H9 (cell line): ENCODE measurements at regions not wholly inside any gene's neighbourhood (a gene's known extent, or its start where the extent isn't known, plus 50 kb on each side); places are given as distances from the start of the nearest gene placed in this dataset.

Experiments used
- DNase-seq: peaks from one replicate; pipeline ENCODE4 v3.0.0-alpha.2; 2017
- H2AFZ ChIP-seq: one replicate; pipeline ENCODE4 v1.6.1; 2013; ENCODE audit warnings: mild to moderate bottlenecking, low read length, control low read depth, moderate library complexity
- H2AK5ac ChIP-seq: 2 replicates; pipeline ENCODE4 v1.6.1; 2013; ENCODE audit warnings: low read length, control low read depth, mixed read lengths; ENCODE audit not compliant: insufficient read length
- H2BK120ac ChIP-seq: one replicate; pipeline ENCODE4 v1.6.1; 2013; ENCODE audit warnings: low read depth, mild to moderate bottlenecking, low read length, control low read depth, inconsistent platforms; ENCODE audit not compliant: poor library complexity, severe bottlenecking
- H2BK12ac ChIP-seq: 2 replicates; pipeline ENCODE4 v1.6.1; 2013; ENCODE audit warnings: low read length, control low read depth, mixed read lengths, low read depth; ENCODE audit not compliant: insufficient read length
- H2BK15ac ChIP-seq: 2 replicates; pipeline ENCODE4 v1.6.1; 2013; ENCODE audit warnings: low read depth, low read length, control low read depth
- H2BK20ac ChIP-seq: one replicate; pipeline ENCODE4 v1.6.1; 2013; ENCODE audit warnings: low read depth, mild to moderate bottlenecking, low read length, control low read depth, inconsistent platforms; ENCODE audit not compliant: poor library complexity, severe bottlenecking
- H2BK5ac ChIP-seq: 2 replicates; pipeline ENCODE4 v1.6.1; 2013; ENCODE audit warnings: low read length, control low read depth, mixed read lengths; ENCODE audit not compliant: insufficient read length
- H3K14ac ChIP-seq: 2 replicates; pipeline ENCODE4 v1.6.1; 2013; ENCODE audit warnings: low read length, control low read depth; ENCODE audit not compliant: insufficient read depth
- H3K18ac ChIP-seq: 2 replicates; pipeline ENCODE4 v1.6.1; 2013; ENCODE audit warnings: low read depth, mild to moderate bottlenecking, mixed read lengths, low read length, control low read depth; ENCODE audit not compliant: insufficient read length
- H3K23ac ChIP-seq: 2 replicates; pipeline ENCODE4 v1.6.1; 2013; ENCODE audit warnings: low read length, control low read depth, mixed read lengths, low read depth; ENCODE audit not compliant: insufficient read length
- H3K23me2 ChIP-seq: 2 replicates; pipeline ENCODE4 v1.6.1; 2013; ENCODE audit warnings: low read depth, mild to moderate bottlenecking, mixed read lengths, low read length, control low read depth; ENCODE audit not compliant: insufficient read length, poor library complexity, severe bottlenecking
- H3K27ac ChIP-seq: 2 replicates; pipeline ENCODE4 v1.5.1; 2013; ENCODE audit warnings: low read length, control low read depth, mixed read lengths, low read depth; ENCODE audit not compliant: insufficient read length
- H3K27me3 ChIP-seq: 2 replicates; pipeline ENCODE4 v1.6.1; 2013; ENCODE audit warnings: low read length, control low read depth, inconsistent platforms; ENCODE audit not compliant: insufficient read depth
- H3K4ac ChIP-seq: 2 replicates; pipeline ENCODE4 v1.6.1; 2013; ENCODE audit warnings: low read depth, mild to moderate bottlenecking, control low read depth, inconsistent platforms, low read length, moderate library complexity
- H3K4me1 ChIP-seq: 2 replicates; pipeline ENCODE4 v1.6.1; 2013; ENCODE audit warnings: low read length, control low read depth, inconsistent platforms; ENCODE audit not compliant: insufficient read depth
- H3K4me2 ChIP-seq: 2 replicates; pipeline ENCODE4 v1.6.1; 2013; ENCODE audit warnings: low read length, control low read depth, mixed read lengths; ENCODE audit not compliant: insufficient read length, insufficient read depth
- H3K56ac ChIP-seq: 2 replicates; pipeline ENCODE4 v1.6.1; 2013; ENCODE audit warnings: low read depth, mild to moderate bottlenecking, mixed read lengths, low read length, control low read depth; ENCODE audit not compliant: insufficient read length
- H3K79me1 ChIP-seq: 2 replicates; pipeline ENCODE4 v1.6.1; 2013; ENCODE audit warnings: low read depth, mild to moderate bottlenecking, moderate library complexity, low read length, control low read depth, inconsistent platforms; ENCODE audit not compliant: insufficient read depth, poor library complexity, severe bottlenecking
- H3K79me2 ChIP-seq: 2 replicates; pipeline ENCODE4 v1.6.1; 2013; ENCODE audit warnings: low read length, control low read depth, inconsistent platforms; ENCODE audit not compliant: insufficient read depth
- H3K9ac ChIP-seq: 2 replicates; pipeline ENCODE4 v1.6.1; 2013; ENCODE audit warnings: low read length, control low read depth, mixed read lengths; ENCODE audit not compliant: insufficient read length; ENCODE audit errors: extremely low read depth
- H3K9me3 ChIP-seq: one replicate; pipeline ENCODE4 v1.6.1; 2013; ENCODE audit warnings: low read depth, low read length, inconsistent platforms; ENCODE audit not compliant: control insufficient read depth
- H3T11ph ChIP-seq: one replicate; pipeline ENCODE4 v1.6.1; 2013; ENCODE audit warnings: mild to moderate bottlenecking, low read length, control low read depth, inconsistent platforms
- H4K20me1 ChIP-seq: one replicate; pipeline ENCODE4 v1.6.1; 2013; ENCODE audit not compliant: control insufficient read depth, insufficient read length, insufficient read depth
- H4K5ac ChIP-seq: 2 replicates; pipeline ENCODE4 v1.6.1; 2013; ENCODE audit warnings: low read depth, mild to moderate bottlenecking, mixed read lengths, low read length, control low read depth; ENCODE audit not compliant: insufficient read length
- H4K8ac ChIP-seq: replicated peaks from 2 replicates; pipeline ENCODE4 v1.6.1; 2013; ENCODE audit warnings: low read length, control low read depth, mixed read lengths, low read depth; ENCODE audit not compliant: insufficient read length
- H4K91ac ChIP-seq: 2 replicates; pipeline ENCODE4 v1.6.1; 2013; ENCODE audit warnings: low read depth, mild to moderate bottlenecking, moderate library complexity, mixed read lengths, low read length, control low read depth; ENCODE audit not compliant: insufficient read length
- H3K27ac Mint-ChIP-seq, 3 experiments: 2 replicates in 2 of 3; 3 replicates in 1 of 3; pipeline ENCODE4 v1.8.0; 2020 to 2021; ENCODE audit warnings: mixed read lengths in 3 of 3, mild to moderate bottlenecking in 1 of 3, moderate library complexity in 1 of 3
- H3K27me3 Mint-ChIP-seq: 2 replicates; pipeline ENCODE4 v1.8.0; 2021; ENCODE audit warnings: low read depth, mild to moderate bottlenecking, moderate library complexity, mixed read lengths
- H3K36me3 Mint-ChIP-seq, 3 experiments: 2 replicates in 2 of 3; 3 replicates in 1 of 3; pipeline ENCODE4 v1.8.0; 2020 to 2021; ENCODE audit warnings: low read depth in 3 of 3, mixed read lengths in 3 of 3; ENCODE audit not compliant: insufficient read depth in 1 of 3
- H3K4me1 Mint-ChIP-seq, 2 experiments: 2 replicates each; pipeline ENCODE4 v1.8.0; 2020; ENCODE audit warnings: mixed read lengths in 2 of 2
- H3K4me3 Mint-ChIP-seq, 2 experiments: 2 replicates in 1 of 2; 3 replicates in 1 of 2; pipeline ENCODE4 v1.8.0; 2020 to 2021; ENCODE audit warnings: mild to moderate bottlenecking in 2 of 2, mixed read lengths in 2 of 2, moderate library complexity in 1 of 2
- H3K9me3 Mint-ChIP-seq, 2 experiments: 2 replicates in 1 of 2; 3 replicates in 1 of 2; pipeline ENCODE4 v1.8.0; 2020; ENCODE audit warnings: mild to moderate bottlenecking in 2 of 2, mixed read lengths in 2 of 2, moderate library complexity in 1 of 2
- WGBS: extraction: QIAGEN DNeasy Blood & Tissue Kit; methylation state at CpG from one replicate; pipeline ENCODE4 v1.1.7; 2013; ENCODE audit warnings: missing lambda C conversion rate, low lambda C conversion rate, mixed read lengths; ENCODE audit not compliant: insufficient read length; ENCODE audit errors: extremely low coverage; 5-methylcytosine and 5-hydroxymethylcytosine counted together
- TF ChIP-seq, protein P1 (sequence below): fragments of 200-600 bp; sonication (generic); conservative IDR thresholded peaks from 3 replicates; pipeline ENCODE4 v1.8.0; 2021; ENCODE audit warnings: antibody characterized with exemption, mild to moderate bottlenecking

DNA sequence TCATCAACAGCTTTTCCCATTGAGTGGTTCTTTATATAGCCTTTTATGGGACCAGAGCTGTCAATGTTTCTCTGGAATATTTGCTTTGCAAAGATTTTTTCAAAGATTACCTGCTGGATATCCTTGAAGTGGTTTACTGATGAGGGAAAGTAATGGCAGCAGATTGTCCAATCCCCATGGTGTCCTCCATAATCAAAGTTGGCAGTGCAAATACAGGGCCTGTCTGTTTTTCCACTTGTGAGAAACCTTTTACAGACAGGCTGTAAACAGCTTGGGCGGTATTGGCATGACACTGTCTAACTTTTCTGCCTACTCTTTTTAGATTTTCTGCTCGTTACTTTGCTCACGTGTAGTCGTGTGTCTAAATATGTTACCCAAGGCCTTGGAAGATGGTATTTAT, 641.9 kb upstream of the NR3C2 start:
- no peak overlapping the region for H2AK5ac ChIP-seq
- TF ChIP-seq, protein P1, sequence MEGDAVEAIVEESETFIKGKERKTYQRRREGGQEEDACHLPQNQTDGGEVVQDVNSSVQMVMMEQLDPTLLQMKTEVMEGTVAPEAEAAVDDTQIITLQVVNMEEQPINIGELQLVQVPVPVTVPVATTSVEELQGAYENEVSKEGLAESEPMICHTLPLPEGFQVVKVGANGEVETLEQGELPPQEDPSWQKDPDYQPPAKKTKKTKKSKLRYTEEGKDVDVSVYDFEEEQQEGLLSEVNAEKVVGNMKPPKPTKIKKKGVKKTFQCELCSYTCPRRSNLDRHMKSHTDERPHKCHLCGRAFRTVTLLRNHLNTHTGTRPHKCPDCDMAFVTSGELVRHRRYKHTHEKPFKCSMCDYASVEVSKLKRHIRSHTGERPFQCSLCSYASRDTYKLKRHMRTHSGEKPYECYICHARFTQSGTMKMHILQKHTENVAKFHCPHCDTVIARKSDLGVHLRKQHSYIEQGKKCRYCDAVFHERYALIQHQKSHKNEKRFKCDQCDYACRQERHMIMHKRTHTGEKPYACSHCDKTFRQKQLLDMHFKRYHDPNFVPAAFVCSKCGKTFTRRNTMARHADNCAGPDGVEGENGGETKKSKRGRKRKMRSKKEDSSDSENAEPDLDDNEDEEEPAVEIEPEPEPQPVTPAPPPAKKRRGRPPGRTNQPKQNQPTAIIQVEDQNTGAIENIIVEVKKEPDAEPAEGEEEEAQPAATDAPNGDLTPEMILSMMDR = no peak
- H3K4me3 Mint-ChIP-seq = no peak overlapping the region
- H3K4ac ChIP-seq = no peak overlapping the region
- no peaks in the 10 kb centered on the region for H3K79me1 ChIP-seq
- no peak overlapping the region for H2BK5ac ChIP-seq
- no peaks in the 10 kb centered on the region for H3K23me2 ChIP-seq
- no peak overlapping the region for H2BK20ac ChIP-seq
- no peak overlapping the region for H3K14ac ChIP-seq
- no peaks in the 10 kb centered on the region for H3K27me3 ChIP-seq
- H3K79me2 ChIP-seq = no peaks in the 10 kb centered on the region
- H3K36me3 Mint-ChIP-seq = no peaks in the 10 kb centered on the region
- H3K27ac Mint-ChIP-seq = no peak overlapping the region
- H3K4me1 ChIP-seq = no peaks in the 10 kb centered on the region
- H2AFZ ChIP-seq = no peak overlapping the region
- no peaks in the 10 kb centered on the region; a peak in 1 of 5 replicates for H3K9me3 Mint-ChIP-seq
- DNase-seq = no peak
- H3K4me1 Mint-ChIP-seq = 0 out of 4 replicates have a peak, but pooled peaks cover 0 to 2% of the 10 kb centered on the region in 2 experiments
- H2BK120ac ChIP-seq = no peak overlapping the region
- no peak overlapping the region for H3K56ac ChIP-seq
- no peak overlapping the region for H3T11ph ChIP-seq
- no peak overlapping the region for H4K8ac ChIP-seq
- H3K27ac ChIP-seq = no peak overlapping the region
- H4K20me1 ChIP-seq = no peaks in the 10 kb centered on the region
- no peak overlapping the region for H4K5ac ChIP-seq
- H3K9me3 ChIP-seq = no peaks in the 10 kb centered on the region
- no peak overlapping the region for H3K4me2 ChIP-seq
- no peak overlapping the region for H2BK12ac ChIP-seq
- WGBS = no CpG with 5 or more reads among the region's 4 CpGs
- no peaks in the 10 kb centered on the region for H3K27me3 Mint-ChIP-seq
- no peak overlapping the region for H3K23ac ChIP-seq
- H4K91ac ChIP-seq = no peak overlapping the region
- no peak overlapping the region for H3K9ac ChIP-seq
- no peak overlapping the region for H2BK15ac ChIP-seq
- H3K18ac ChIP-seq = no peak overlapping the region
